T-helper 1 cell treated with Interleukin-12 subunit alpha and Interleukin-12 subunit beta and Interleukin-4 antibody, amounts not matched to agents 30 ng/mL and 1 ng/mL, for 36 hours (primary cell): ENCODE measurements at regions not wholly inside any gene's neighbourhood (a gene's known extent, or its start where the extent isn't known, plus 50 kb on each side); places are given as distances from the start of the nearest gene placed in this dataset.

ENCODE experiments used
- intact Hi-C: fragments of 100-400 bp; cut with micrococcal nuclease; formaldehyde crosslinking; loops from one replicate; pipeline ENCODE4 v1.15.1; 2024

DNA sequence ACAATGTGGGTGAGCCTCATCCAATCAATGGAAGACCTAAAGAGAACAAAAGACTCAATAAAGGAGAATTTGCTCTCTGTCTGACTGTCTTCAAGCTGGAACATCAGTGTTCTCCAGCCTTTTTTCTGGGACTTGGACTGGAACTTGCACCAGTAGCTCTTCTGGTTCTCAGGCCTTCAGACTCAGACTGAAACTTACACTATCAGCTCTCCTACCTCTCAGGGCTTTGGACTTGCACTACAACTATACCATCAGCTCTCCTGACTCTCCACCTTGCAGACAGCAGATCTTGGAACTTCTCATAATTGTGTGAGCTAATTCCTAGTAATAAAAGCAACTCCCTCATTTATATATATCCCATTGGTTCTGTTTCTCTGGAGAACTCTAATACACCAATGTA, 185.9 kb downstream of the SMIM20 start:
- intact Hi-C loops: no loop called here

DNA sequence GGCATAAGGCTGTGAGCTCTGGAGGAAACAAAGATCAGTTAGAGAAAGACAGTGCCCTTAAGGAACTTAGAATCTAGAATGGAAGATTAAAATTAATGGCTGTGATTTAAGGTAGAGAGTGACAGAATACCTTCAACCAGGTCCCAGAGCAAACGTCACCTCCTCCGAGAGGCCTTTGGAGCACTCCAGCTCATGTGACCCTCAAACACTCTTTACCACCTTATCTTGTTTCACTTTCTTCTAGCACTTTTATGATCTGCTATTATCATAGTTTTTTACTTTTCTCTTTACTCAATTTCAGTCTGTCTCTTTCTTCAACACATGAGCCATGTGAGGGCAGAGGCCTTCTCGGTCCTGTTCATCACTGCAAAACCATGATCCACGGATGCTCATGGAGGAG, 187.0 kb downstream of the SMIM20 start:
- intact Hi-C loops: no loop called here

DNA sequence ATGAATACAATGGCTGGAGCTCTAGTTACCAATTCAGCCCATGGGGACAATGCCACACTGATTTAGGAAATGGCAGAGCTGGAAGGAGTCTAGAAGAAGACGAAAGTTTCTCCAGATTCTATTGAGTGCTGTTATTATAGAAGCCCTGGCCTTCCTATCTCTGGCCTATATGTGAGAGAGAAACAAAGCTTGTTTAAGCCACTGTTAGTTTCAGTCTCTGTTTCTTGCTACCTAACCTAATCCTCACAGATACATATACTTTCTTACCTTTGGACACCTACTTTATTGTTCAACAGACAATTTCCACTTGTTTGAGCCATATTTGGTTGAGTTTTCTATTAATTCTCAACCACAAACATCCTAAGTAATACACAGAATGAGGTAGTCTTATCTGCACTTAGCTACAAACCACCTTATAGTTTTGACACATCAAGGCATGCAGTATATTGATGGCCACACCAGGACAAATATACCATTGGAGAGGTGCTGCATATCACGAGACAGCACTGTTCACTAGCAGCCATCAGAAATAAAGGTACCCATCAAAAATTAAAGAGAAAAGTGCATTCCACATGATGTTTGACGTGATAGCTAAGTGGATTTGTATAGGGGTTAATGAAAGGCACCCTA, 190.2 kb downstream of the SMIM20 start:
- intact Hi-C loops: no loop called here

DNA sequence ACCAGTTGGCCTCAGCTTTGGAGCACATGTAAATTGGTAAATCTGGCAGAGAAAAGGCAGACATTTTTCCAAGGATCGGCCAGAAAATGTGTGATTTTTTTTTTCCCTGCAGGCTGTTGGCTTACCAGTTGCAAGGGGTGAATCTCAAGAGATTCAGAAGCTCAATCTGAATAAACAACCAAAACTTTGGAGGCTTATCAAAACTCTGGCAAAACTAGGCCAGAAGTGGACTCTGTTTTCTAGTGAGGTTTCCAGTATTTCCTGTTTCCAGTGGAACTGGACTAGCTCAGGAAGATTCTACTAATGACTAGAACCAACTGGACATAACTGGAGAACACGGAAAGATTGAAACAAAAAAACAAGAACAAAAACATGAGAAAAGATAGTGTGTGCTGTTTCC, 191.3 kb downstream of the SMIM20 start:
- intact Hi-C loops: no loop called here

DNA sequence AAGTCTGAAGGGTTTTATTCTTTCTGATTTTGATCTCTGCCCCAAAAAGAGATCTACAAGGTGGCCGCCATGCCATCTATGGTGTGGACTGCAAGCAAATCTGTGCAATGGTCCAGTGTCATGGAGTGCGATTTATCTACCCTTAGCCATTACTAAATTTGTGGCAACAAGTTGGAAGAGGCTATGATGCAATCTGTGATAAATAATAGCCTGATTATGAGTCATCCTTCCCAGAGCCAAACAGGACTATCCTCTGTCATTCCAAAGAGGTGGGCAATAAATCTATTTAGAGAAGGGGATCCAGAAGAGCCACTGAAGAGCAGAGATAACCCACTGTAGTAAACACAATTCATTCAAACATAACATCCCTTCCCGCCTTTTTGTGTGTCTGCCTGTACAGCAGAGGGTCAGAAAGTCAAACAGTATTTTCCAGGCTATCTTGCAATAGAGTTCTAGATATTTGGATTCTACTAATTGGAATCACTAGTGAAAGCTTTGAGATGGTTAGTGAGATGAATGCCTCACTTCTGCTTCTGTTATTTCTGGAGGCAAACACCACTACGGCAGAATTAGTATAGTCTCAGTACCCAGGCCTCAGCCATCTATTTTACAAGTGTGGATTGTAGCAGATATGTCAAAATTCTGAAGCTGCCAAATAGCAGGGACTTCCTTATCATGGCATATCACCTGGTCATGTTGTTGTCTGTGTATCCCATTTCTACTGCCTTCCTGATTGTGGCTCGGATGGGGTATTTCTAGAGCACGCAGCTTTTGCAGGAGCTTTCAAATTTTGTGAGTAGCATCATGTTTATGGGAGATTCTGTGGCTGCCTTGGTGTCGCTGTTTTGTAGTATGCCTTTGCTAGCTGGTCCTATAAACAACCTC, 192.0 kb downstream of the SMIM20 start:
- intact Hi-C loops: loop anchor here (1.0 kb wide), 1 partner anchor 18 kb away; no protein-coding TSS in a partner anchor

DNA sequence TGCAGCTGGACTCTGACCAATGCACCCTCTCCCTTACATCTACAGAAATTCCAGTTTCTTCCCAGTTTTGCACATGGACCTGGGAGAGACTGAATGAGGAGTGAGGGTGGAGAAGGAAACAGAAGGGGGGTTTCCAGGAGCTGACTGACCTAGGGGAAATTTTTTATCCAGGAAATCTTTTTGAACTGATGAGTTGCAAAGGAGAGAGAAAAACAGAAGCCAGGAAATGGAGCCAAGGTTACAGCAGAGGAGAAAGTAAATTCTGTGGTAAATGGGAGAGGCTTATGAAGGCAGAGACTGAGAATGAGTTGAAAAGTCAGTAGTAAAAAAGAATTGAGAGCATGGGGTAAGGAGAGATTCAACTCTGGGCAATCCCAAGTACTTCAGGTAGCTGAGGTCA, 192.8 kb downstream of the SMIM20 start:
- intact Hi-C loops: loop anchor here (1.0 kb wide), 1 partner anchor 18 kb away; no protein-coding TSS in a partner anchor

DNA sequence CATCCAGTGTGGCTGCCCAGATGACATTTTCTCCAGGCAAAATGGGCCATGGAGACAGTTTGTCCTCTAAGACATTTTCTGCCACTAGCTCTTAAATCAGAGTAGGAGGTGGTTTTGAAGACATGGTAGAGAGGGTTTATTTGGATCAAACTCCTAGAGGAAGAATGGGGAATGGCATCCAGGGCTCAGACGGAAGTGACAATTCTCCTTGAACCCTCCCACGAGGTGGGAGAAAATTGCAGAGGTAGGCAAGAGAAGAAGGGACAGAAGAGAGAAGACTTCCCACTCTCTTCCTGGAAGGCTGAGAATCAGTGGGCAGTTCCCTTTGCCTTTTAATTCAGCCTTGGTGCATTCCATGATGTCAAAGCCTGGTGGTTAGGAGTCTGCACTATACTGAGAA, 194.0 kb downstream of the SMIM20 start:
- intact Hi-C loops: no loop called here

DNA sequence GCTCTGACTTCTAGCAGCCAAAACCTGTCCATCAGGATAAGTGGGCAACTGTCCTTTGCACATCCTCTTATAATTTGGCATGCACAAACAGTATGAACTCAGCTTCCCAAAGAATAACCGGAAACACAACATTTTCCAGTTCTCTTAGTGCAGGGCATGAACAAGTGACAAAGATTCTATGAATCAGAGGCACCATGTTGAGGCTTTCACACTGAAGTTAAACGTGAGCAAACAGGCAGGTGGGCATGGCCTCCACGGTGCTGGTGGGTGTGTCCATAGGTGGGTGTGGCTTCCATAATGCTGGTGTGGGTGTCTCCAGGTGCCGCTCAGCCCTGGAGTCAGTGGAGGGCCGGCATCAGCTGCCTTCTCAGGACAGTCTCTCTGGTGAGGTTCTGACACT, 196.5 kb downstream of the SMIM20 start:
- intact Hi-C loops: no loop called here

DNA sequence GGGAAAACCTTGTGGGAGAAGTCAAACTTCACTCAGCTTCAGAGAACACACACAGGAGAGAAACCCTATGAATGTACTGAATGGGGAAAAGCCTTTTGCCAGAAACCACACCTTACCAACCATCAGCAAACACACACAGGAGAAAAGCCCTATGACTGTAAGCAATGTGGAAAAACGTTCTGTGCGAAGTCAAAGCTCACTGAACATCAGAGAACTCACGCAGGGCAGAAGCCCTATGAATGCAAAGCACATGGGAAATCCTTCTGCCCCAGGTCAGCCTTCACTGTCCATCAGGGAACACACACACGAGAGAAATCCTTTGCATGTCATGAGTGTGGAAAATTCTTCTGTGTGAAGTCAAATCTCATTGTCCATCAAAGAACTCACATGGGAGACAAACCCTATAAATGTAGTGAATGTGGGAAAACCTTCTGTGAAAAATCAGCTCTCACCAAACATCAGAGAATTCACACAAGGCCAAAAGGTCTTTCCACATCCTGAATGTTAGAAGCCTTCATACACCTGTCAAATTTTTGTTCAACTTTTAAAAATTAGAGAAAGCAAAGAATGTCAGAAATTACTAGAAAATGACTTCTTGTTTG, 199.4 kb downstream of the SMIM20 start:
- intact Hi-C loops: no loop called here

DNA sequence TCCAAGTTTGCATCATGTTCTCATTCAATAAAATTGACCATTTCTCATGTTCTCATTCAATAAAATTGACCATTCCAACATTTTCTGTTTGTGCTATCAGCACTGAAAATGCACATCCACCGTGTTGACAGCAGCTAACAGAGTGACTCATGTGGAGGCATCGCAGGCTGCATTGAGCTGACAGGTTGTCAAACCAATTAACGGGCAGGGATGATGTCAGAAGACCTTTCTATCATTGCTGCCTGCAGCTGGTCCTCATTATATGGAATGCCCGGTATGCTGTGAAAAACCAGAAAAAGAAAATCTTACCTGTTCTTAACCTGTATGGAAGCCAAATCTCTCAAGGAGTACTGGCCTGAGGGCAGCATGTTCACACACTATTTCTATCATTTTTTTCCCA, 202.0 kb downstream of the SMIM20 start:
- intact Hi-C loops: no loop called here

DNA sequence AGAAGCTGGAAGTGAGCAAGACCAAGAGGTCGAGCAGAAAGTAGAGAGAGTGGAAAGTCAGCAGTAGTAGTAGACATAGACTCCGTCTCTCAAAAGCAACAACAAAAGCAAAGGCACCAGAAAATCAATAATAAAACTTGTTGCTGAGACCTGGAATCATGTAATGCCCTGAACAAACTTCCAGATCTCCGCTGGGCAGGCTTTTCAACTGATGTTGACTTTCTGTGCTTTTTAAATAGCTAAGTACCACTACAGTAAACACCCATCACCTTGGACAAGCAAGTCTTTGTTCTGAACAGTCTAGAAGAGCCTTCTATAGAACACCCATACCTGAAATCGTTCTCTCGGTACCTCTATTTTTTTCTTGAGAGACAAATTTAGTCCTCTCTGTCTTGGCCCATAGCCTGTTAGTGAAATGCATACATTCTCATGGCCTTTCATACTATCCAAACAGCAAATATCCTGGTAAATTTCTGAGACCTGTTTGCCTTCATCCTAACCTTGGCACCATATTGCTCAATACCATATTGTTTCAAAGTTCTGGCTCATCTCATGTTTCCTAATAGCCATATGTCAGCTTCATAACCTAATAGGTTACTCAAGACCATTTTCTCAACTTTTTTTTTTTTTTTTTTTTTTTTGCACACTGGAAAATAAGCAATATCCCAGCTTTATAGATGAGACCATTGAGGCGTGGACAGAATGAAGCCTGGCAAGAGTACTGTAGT, 200.6 kb upstream of the RBPJ start:
- intact Hi-C loops: no loop called here

DNA sequence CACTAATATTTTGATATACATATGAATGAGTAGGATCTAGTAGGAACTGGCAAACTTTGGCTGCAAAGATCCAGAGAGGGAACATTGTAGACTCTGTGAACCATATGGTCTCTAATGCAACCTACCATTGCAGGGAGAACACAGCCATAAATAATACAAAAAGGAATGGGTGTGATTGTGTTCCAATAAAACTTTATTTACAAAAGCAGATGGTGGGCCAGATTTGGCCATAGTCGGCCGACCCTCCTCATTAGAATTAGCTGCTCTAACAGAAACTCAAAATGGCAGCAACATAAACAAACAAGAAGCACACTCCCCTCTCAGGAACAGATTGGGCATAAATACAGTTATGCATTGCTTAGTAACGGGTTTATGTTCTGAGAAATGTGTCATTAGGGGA, 198.1 kb upstream of the RBPJ start:
- intact Hi-C loops: no loop called here

DNA sequence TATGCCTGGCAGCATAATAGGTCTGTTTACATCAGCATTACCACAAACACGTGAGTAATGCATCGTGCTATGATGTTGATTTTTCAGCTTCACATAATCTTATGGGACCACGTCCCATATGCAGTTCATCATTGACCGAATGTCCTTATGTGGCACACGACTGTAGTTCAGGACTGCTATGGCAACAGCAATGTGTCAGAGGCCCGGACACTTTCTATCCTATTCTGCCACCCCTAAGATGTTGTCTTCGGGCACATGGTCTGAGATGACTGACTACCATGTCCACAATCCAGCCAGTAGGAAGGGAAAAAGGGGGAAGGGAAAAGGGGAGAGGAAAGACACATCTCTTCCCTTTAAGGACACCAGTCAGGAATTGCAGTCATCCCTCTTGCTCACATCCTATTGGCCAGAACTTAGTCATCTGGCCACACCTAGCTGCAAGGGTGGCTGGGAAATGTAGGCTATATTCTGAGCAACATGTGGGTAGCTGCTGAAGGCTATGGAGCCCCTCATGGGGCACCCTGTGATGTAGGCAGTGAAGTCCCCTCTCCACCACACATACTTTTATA, 196.0 kb upstream of the RBPJ start:
- intact Hi-C loops: no loop called here

DNA sequence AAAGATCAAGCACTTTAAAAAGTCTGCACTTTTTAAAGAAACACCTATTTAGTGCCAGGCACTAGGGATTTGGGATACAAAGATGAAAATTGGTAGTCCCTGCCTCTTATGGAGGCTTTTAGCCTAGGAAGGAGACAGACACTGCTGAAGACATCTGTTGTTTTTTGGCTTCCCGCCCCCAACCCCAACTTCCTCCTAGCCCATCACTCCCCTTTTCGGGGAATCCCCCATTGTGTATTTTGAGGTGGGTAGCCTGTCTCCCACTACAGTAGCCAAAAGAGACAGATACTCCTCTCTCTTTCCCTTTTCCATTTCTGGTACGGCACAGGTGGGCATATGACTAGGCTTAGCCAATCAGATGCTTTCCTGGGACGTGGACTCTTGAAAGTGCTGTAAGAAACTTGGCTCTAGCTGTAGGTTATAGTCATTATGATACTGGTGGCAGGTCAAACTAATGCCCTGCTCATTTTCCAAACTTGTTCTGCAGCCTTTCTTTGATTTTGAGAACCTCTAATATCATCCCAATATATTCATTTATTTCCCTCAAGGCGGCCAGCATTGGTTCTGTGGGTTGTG, 194.6 kb upstream of the RBPJ start:
- intact Hi-C loops: no loop called here

DNA sequence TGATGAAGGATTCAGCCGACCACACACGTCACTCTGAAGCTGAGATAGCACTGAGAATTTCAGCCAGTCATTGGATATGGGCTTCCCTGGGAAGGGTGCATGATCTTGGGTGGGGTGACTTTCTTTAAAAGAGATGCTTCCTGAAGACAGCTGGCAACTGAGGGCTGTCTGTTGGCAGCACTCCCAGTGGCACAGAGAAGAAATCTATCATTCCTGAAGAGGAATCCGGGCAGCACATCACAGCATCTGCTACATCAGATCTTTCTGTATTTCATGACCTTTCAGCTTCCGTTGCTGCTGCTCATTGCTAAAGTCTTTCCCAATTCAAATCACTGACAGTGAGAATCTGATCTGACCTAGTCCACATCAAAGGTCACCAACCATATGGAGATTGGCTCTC, 193.8 kb upstream of the RBPJ start:
- intact Hi-C loops: no loop called here

DNA sequence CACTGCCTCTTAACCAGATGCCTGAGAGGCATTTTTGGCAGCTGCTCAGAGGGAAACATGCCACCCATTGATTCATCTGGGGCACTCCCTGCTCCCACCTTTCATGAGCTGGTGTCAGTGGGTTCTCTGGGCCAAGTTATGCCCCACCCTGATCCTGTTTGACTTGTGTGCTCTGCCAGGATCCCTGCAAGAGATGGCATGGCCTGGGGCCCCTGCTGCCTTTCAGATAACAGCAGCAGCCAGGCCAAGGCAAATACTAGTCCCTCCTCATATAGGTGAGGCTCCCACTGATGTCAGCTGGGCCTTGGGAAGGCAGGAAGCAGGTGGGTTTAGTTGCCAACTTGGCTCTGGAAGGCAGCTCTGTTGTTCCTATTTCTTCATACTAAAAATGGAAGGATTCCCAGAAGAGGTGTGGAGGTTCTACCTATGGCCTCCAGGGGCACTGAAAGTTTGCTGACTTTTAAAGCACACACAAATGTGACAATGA, 192.9 kb upstream of the RBPJ start:
- intact Hi-C loops: no loop called here

DNA sequence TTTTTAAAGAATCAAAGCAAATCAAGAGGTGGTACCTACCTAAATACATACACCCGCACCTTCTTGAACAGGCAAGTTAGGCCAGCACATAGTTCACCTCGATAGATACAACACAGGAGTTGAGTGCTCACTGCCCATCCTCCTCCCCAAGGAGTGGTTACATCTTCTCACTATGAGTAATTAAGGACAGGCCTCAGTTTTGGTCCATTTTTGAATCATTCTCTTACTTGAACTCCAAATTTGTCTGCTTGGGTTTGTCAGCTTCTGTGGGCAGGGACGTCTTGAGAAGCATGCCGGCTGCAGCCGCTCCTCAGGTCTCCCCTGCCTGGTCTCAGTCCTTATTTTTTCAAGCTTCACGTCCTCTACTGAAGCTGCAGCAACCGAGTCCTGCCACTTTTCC, 190.6 kb upstream of the RBPJ start:
- intact Hi-C loops: loop anchor here (1.0 to 5.0 kb wide), 6 partner anchors 15 to 195 kb away; no protein-coding TSS in a partner anchor

DNA sequence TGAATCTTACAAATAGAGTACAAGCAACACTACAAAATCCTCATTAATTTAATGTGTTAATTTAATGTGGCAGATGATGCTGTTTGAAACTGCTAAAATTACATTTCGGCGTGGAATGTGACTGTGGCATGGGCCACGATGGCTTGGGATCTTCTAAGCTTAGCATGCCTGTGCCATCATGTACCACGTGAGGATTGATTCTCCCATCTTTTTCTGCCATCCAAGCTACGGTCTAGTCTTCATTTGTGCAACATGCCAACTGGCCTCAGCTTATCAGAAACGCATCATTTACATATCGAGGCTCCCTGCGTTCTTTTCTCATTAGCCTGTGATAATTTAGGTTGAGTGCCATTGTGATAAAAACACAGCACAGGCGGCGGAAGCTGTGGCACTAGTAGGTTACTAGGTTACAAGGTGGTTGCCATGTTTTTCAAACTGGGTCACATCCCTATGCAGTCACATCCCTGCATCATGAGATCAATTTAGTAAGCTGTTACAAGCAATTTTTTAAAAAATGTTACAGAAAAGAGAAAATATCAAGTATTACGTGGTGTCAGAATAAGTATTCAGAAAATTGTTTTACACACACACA, 189.9 kb upstream of the RBPJ start:
- intact Hi-C loops: loop anchor here (1.0 to 5.0 kb wide), 6 partner anchors 14 to 194 kb away; no protein-coding TSS in a partner anchor

DNA sequence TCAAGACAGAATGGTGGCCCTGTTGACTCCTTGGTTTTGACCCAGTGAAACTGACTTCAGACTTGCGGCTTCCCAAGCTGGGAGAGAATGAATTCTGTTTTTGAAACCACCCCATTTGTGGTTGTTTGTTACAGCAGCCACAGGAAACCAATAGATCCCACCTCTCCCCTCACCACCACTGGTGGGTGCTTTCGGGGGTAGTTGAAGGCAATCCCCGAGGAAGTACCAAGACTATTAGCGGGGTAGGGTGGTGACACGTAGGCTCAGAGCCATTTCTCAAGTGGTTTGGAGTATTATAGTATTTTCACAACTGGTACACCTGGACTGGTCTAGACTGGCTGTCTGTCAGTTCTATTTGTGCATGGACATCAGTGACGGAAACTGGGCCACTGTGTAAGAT, 189.1 kb upstream of the RBPJ start:
- intact Hi-C loops: loop anchor here (2.0 to 5.0 kb wide), 3 partner anchors 43 to 193 kb away; no protein-coding TSS in a partner anchor

DNA sequence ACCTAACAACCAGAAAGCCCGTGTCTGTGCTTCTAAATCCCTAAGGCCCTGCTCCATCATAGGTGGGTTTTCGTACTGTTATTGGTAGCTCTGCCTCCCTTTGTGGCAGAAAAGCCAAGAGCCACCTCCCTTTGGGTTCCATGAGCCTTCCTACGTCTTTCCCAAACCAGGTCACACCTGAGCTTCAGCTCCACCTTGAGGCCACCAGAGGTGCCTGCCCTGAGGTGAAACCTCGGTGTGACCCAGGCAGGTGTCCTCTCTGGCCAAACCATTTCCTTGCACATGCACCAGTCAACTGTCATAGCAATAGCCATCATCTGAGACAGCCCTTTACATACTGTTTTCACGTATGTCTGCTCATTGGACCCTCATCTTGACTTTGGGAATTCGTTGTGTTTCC, 188.0 kb upstream of the RBPJ start:
- intact Hi-C loops: loop anchor here (5.0 kb wide), 1 partner anchor 44 kb away; no protein-coding TSS in a partner anchor
